WTC11 (cell line): ENCODE measurements at regions not wholly inside any gene's neighbourhood (a gene's known extent, or its start where the extent isn't known, plus 50 kb on each side); places are given as distances from the start of the nearest gene placed in this dataset.

Experiments used
- ATAC-seq: fragments of 200-7000 bp; cut with Tn5 transposase; 2 replicates; pipeline ENCODE4 v1.10.0; 2021; ENCODE audit warnings: mild to moderate bottlenecking, moderate library complexity
- CTCF ChIA-PET: fragments of 300-600 bp; sonication (Branson Sonifier 250); formaldehyde crosslinking; loops from one replicate; lab custom pipeline; 2021; ENCODE audit warnings: antibody characterized with exemption; lab: Charles Lee
- POLR2A ChIA-PET: fragments of 350-600 bp; sonication (Branson Sonifier 250); formaldehyde crosslinking; loops from one replicate; lab custom pipeline; 2021; ENCODE audit warnings: antibody characterized with exemption; lab: Charles Lee
- DNase-seq: peaks from one replicate; pipeline ENCODE4 v3.0.0; 2021; ENCODE audit warnings: low spot score
- H3K27ac Mint-ChIP-seq: 2 replicates; pipeline ENCODE4 v1.8.0; 2021; ENCODE audit warnings: mixed read lengths
- H3K27me3 Mint-ChIP-seq: 2 replicates; pipeline ENCODE4 v1.8.0; 2021; ENCODE audit warnings: low read depth, mild to moderate bottlenecking, moderate library complexity, mixed read lengths
- H3K36me3 Mint-ChIP-seq: 2 replicates; pipeline ENCODE4 v1.8.0; 2021; ENCODE audit warnings: mixed read lengths
- H3K4me1 Mint-ChIP-seq: 2 replicates; pipeline ENCODE4 v1.8.0; 2022; ENCODE audit warnings: mixed read lengths
- H3K4me3 Mint-ChIP-seq: 2 replicates; pipeline ENCODE4 v1.8.0; 2021; ENCODE audit warnings: mild to moderate bottlenecking, moderate library complexity, mixed read lengths
- H3K9me3 Mint-ChIP-seq: 2 replicates; pipeline ENCODE4 v1.8.0; 2021; ENCODE audit warnings: mixed read lengths
- AR ChIP-seq: fragments of 250-450 bp; sonication (Bioruptor Pico); IDR thresholded peaks from 2 replicates; pipeline ENCODE4 v1.9.0; 2021; ENCODE audit warnings: mild to moderate bottlenecking
- CBFB ChIP-seq: sonication (generic); formaldehyde crosslinking; IDR thresholded peaks from 2 replicates; pipeline ENCODE4 v1.8.1; 2022; ENCODE audit warnings: mild to moderate bottlenecking, low read depth, missing genetic modification reagents
- CTCF ChIP-seq: fragments of 200-600 bp; IDR thresholded peaks from 2 replicates; pipeline ENCODE4 v1.8.0; 2022; ENCODE audit warnings: antibody characterized with exemption
- ERG ChIP-seq: fragments of 250-450 bp; sonication (Bioruptor Pico); IDR thresholded peaks from 2 replicates; pipeline ENCODE4 v1.8.0; 2021; ENCODE audit warnings: mild to moderate bottlenecking
- ETV6 ChIP-seq: sonication (generic); formaldehyde crosslinking; IDR thresholded peaks from 2 replicates; pipeline ENCODE4 v1.8.1; 2022; ENCODE audit warnings: mild to moderate bottlenecking, missing genetic modification reagents
- GABPB1 ChIP-seq: sonication (generic); formaldehyde crosslinking; IDR thresholded peaks from 2 replicates; pipeline ENCODE4 v1.8.1; 2023; ENCODE audit warnings: mild to moderate bottlenecking, missing genetic modification reagents
- GRHL2 ChIP-seq: fragments of 250-450 bp; sonication (Bioruptor Pico); IDR thresholded peaks from 2 replicates; pipeline ENCODE4 v1.8.0; 2022; ENCODE audit warnings: mild to moderate bottlenecking, moderate library complexity; ENCODE audit not compliant: insufficient replicate concordance, severe bottlenecking
- GTF2I ChIP-seq: fragments of 250-450 bp; sonication (Bioruptor Pico); conservative IDR thresholded peaks from 2 replicates; pipeline ENCODE4 v1.4.0; 2021; ENCODE audit warnings: mild to moderate bottlenecking
- HMGA2 ChIP-seq: fragments of 250-450 bp; sonication (Bioruptor Pico); IDR thresholded peaks from 2 replicates; pipeline ENCODE4 v1.4.0; 2021; ENCODE audit warnings: mild to moderate bottlenecking, moderate library complexity
- MXD4 ChIP-seq: fragments of 250-450 bp; sonication (Bioruptor Pico); IDR thresholded peaks from 2 replicates; pipeline ENCODE4 v1.8.0; 2021; ENCODE audit warnings: mild to moderate bottlenecking, moderate library complexity, borderline replicate concordance
- NR1H2 ChIP-seq: sonication (generic); formaldehyde crosslinking; IDR thresholded peaks from 2 replicates; pipeline ENCODE4 v1.9.0; 2021; ENCODE audit warnings: mild to moderate bottlenecking, moderate library complexity, missing genetic modification reagents
- NR2C2 ChIP-seq: sonication (generic); formaldehyde crosslinking; IDR thresholded peaks from 2 replicates; pipeline ENCODE4 v1.8.0; 2022; ENCODE audit warnings: mild to moderate bottlenecking, missing genetic modification reagents
- NR3C1 ChIP-seq: sonication (generic); formaldehyde crosslinking; conservative IDR thresholded peaks from 2 replicates; pipeline ENCODE4 v1.8.1; 2023; ENCODE audit warnings: low read depth, mild to moderate bottlenecking, missing genetic modification reagents
- PRRX2 ChIP-seq: fragments of 250-450 bp; sonication (Bioruptor Pico); IDR thresholded peaks from 2 replicates; pipeline ENCODE4 v1.8.0; 2021; ENCODE audit warnings: mild to moderate bottlenecking
- RORB ChIP-seq: fragments of 250-450 bp; sonication (Bioruptor Pico); IDR thresholded peaks from 2 replicates; pipeline ENCODE4 v1.9.0; 2021; ENCODE audit warnings: mild to moderate bottlenecking
- TEAD1 ChIP-seq: sonication (generic); formaldehyde crosslinking; IDR thresholded peaks from 2 replicates; pipeline ENCODE4 v1.8.0; 2022; ENCODE audit warnings: mild to moderate bottlenecking, missing genetic modification reagents
- ZBTB21 ChIP-seq: sonication (generic); formaldehyde crosslinking; IDR thresholded peaks from 2 replicates; pipeline ENCODE4 v1.8.1; 2023; ENCODE audit warnings: mild to moderate bottlenecking, missing genetic modification reagents, borderline replicate concordance
- TF ChIP-seq, protein P1 (sequence below): fragments of 250-450 bp; sonication (Bioruptor Pico); IDR thresholded peaks from 2 replicates; pipeline ENCODE4 v1.9.0; 2021; ENCODE audit warnings: moderate library complexity, mild to moderate bottlenecking, inconsistent platforms, borderline replicate concordance
- TF ChIP-seq, protein P2 (sequence below): sonication (generic); formaldehyde crosslinking; conservative IDR thresholded peaks from 2 replicates; pipeline ENCODE4 v1.8.1; 2023; ENCODE audit warnings: mild to moderate bottlenecking, low read depth, missing genetic modification reagents, moderate library complexity
- TF ChIP-seq, protein P3 (sequence below): sonication (generic); formaldehyde crosslinking; IDR thresholded peaks from 2 replicates; pipeline ENCODE4 v1.8.1; 2022; ENCODE audit warnings: low read depth, missing genetic modification reagents, borderline replicate concordance

DNA sequence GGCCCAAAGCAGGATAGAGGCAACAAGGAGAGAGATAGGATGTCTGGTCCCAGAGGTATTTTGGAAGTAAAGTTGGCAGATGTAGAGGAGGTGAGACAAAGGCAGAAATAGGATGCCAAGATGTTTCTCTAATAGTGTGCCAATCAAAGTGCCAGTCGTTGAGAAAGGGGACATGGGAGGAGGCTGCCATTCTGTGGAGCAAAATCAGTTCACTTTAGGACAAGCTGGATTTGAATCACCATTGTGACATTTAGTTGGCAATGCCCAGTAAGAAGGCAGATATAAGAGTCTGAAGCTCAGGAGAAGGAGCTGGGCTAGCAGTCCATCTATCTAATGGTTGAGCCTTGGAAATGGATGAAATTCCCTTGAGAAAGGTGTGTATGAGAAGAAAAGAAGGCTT, 53.8 kb downstream of the ADRB2 start:
- Mint-ChIP-seq H3K27ac (no peak overlapping the region), H3K9me3 (peaks cover 4% of the 10 kb centered on the region; the same call in 1 of the 2 replicates), H3K4me1 (peaks cover 15% of the 10 kb centered on the region), H3K4me3 (no peak overlapping the region), H3K27me3 (no peaks in the 10 kb centered on the region), H3K36me3 (no peaks in the 10 kb centered on the region)
- CTCF ChIA-PET: interaction anchor here (1.0 to 2.0 kb wide), 2 partner anchors 149 to 155 kb away, joined by 3 to 7 read pairs; no protein-coding TSS in a partner anchor
- POLR2A ChIA-PET: no interaction called here
- no peak for DNase-seq
- TF ChIP-seq NR3C1 (CRISPR knock-in tag): no peak
- TF ChIP-seq, protein P1, sequence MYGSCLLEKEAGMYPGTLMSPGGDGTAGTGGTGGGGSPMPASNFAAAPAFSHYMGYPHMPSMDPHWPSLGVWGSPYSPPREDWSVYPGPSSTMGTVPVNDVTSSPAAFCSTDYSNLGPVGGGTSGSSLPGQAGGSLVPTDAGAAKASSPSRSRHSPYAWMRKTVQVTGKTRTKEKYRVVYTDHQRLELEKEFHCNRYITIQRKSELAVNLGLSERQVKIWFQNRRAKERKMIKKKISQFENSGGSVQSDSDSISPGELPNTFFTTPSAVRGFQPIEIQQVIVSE (CRISPR knock-in tag): no peak
- no peak for TF ChIP-seq TEAD1
- TF ChIP-seq GRHL2 (CRISPR knock-in tag): no peak
- TF ChIP-seq GTF2I (CRISPR knock-in tag): no peak
- no peak for TF ChIP-seq CTCF
- no peak for TF ChIP-seq HMGA2 (CRISPR knock-in tag)
- TF ChIP-seq, protein P2, sequence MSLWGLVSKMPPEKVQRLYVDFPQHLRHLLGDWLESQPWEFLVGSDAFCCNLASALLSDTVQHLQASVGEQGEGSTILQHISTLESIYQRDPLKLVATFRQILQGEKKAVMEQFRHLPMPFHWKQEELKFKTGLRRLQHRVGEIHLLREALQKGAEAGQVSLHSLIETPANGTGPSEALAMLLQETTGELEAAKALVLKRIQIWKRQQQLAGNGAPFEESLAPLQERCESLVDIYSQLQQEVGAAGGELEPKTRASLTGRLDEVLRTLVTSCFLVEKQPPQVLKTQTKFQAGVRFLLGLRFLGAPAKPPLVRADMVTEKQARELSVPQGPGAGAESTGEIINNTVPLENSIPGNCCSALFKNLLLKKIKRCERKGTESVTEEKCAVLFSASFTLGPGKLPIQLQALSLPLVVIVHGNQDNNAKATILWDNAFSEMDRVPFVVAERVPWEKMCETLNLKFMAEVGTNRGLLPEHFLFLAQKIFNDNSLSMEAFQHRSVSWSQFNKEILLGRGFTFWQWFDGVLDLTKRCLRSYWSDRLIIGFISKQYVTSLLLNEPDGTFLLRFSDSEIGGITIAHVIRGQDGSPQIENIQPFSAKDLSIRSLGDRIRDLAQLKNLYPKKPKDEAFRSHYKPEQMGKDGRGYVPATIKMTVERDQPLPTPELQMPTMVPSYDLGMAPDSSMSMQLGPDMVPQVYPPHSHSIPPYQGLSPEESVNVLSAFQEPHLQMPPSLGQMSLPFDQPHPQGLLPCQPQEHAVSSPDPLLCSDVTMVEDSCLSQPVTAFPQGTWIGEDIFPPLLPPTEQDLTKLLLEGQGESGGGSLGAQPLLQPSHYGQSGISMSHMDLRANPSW (CRISPR knock-in tag): no peak
- no peak for TF ChIP-seq RORB (CRISPR knock-in tag)
- no peak for TF ChIP-seq NR1H2 (CRISPR knock-in tag)
- no peak for TF ChIP-seq GABPB1
- no peak for TF ChIP-seq ETV6 (CRISPR knock-in tag)
- TF ChIP-seq MXD4 (CRISPR knock-in tag): no peak
- TF ChIP-seq, protein P3, sequence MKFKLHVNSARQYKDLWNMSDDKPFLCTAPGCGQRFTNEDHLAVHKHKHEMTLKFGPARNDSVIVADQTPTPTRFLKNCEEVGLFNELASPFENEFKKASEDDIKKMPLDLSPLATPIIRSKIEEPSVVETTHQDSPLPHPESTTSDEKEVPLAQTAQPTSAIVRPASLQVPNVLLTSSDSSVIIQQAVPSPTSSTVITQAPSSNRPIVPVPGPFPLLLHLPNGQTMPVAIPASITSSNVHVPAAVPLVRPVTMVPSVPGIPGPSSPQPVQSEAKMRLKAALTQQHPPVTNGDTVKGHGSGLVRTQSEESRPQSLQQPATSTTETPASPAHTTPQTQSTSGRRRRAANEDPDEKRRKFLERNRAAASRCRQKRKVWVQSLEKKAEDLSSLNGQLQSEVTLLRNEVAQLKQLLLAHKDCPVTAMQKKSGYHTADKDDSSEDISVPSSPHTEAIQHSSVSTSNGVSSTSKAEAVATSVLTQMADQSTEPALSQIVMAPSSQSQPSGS (CRISPR knock-in tag): no peak
- no peak for ATAC-seq

- Mint-ChIP-seq H3K27ac (no peak overlapping the region), H3K27me3 (no peaks in the 10 kb centered on the region), H3K9me3 (peaks cover 6% of the 10 kb centered on the region; the same call in 1 of the 2 replicates), H3K4me1 (peaks cover 15% of the 10 kb centered on the region), H3K4me3 (no peak overlapping the region), H3K36me3 (no peaks in the 10 kb centered on the region)
- ChIA-PET CTCF (interaction anchor here (1.0 to 2.0 kb wide), 2 partner anchors 149 to 155 kb away, joined by 3 to 7 read pairs; no protein-coding TSS in a partner anchor), POLR2A (no interaction called here)
- ATAC-seq (no peak), DNase-seq (no peak)
- no peak for TF ChIP-seq ZBTB21
- no peak for TF ChIP-seq GTF2I (CRISPR knock-in tag)
- TF ChIP-seq NR2C2 (CRISPR knock-in tag): no peak
- TF ChIP-seq ERG: no peak
- no peak for TF ChIP-seq CBFB (CRISPR knock-in tag)
- no peak for TF ChIP-seq PRRX2 (CRISPR knock-in tag)
- no peak for TF ChIP-seq AR (CRISPR knock-in tag)
Measured at GRCh38 chr5:148880696-148881095, 54.3 kb downstream of the ADRB2 start.
